ENCODE measurements at regions not wholly inside any gene's neighbourhood (a gene's known extent, or its start where the extent isn't known, plus 50 kb on each side); places are given as distances from the start of the nearest gene placed in this dataset.

GRCh38 chr10:128221117-128221516 is 94.9 kb upstream of the MKI67 start:
- in situ Hi-C loops (cut with MboI; ENCODE audit: low sequenced_read_pairs) = no loop called here

GRCh38 chr10:128221807-128222206 is 95.6 kb upstream of the MKI67 start:
- in situ Hi-C loops (cut with MboI; ENCODE audit: low sequenced_read_pairs) = no loop called here

- in situ Hi-C loops (cut with MboI; ENCODE audit: low sequenced_read_pairs) = no loop called here
Measured at GRCh38 chr10:128222332-128222849, 96.2 kb upstream of the MKI67 start.

- in situ Hi-C loops (cut with MboI; ENCODE audit: low sequenced_read_pairs) = no loop called here
Measured at GRCh38 chr10:128230401-128230800, 104.2 kb upstream of the MKI67 start.

GRCh38 chr10:128233422-128233821 is 107.2 kb upstream of the MKI67 start:
- in situ Hi-C loops (cut with MboI; ENCODE audit: low sequenced_read_pairs) = no loop called here

GRCh38 chr10:128237710-128238109 is 111.5 kb upstream of the MKI67 start:
- in situ Hi-C loops (cut with MboI; ENCODE audit: low sequenced_read_pairs) = no loop called here

- in situ Hi-C loops (cut with MboI; ENCODE audit: low sequenced_read_pairs) = no loop called here
Measured at GRCh38 chr10:128241023-128241422, 114.8 kb upstream of the MKI67 start.

GRCh38 chr10:128242641-128243040 is 116.4 kb upstream of the MKI67 start:
- in situ Hi-C loops (cut with MboI; ENCODE audit: low sequenced_read_pairs) = no loop called here

- in situ Hi-C loops (cut with MboI; ENCODE audit: low sequenced_read_pairs) = no loop called here
Measured at GRCh38 chr10:128245026-128245425, 118.8 kb upstream of the MKI67 start.

- in situ Hi-C loops (cut with MboI; ENCODE audit: low sequenced_read_pairs) = no loop called here
Measured at GRCh38 chr10:128247576-128247975, 121.4 kb upstream of the MKI67 start.

- in situ Hi-C loops (cut with MboI; ENCODE audit: low sequenced_read_pairs) = no loop called here
Measured at GRCh38 chr10:128254476-128254875, 128.3 kb upstream of the MKI67 start.

GRCh38 chr10:128257428-128257827 is 131.2 kb upstream of the MKI67 start:
- in situ Hi-C loops (cut with MboI; ENCODE audit: low sequenced_read_pairs) = no loop called here

GRCh38 chr10:128258421-128258976 is 132.3 kb upstream of the MKI67 start:
- in situ Hi-C loops (cut with MboI; ENCODE audit: low sequenced_read_pairs) = no loop called here

GRCh38 chr10:128263891-128264688 is 137.9 kb upstream of the MKI67 start:
- in situ Hi-C loops (cut with MboI; ENCODE audit: low sequenced_read_pairs) = no loop called here

GRCh38 chr10:128265596-128265995 is 139.4 kb upstream of the MKI67 start:
- in situ Hi-C loops (cut with MboI; ENCODE audit: low sequenced_read_pairs) = no loop called here

- in situ Hi-C loops (cut with MboI; ENCODE audit: low sequenced_read_pairs) = no loop called here
Measured at GRCh38 chr10:128267581-128267980, 141.4 kb upstream of the MKI67 start.

GRCh38 chr10:128268015-128268722 is 141.9 kb upstream of the MKI67 start:
- in situ Hi-C loops (cut with MboI; ENCODE audit: low sequenced_read_pairs) = no loop called here

GRCh38 chr10:128274938-128275337 is 148.7 kb upstream of the MKI67 start:
- in situ Hi-C loops (cut with MboI; ENCODE audit: low sequenced_read_pairs) = no loop called here

- in situ Hi-C loops (cut with MboI; ENCODE audit: low sequenced_read_pairs) = no loop called here
Measured at GRCh38 chr10:128275388-128276177, 149.4 kb upstream of the MKI67 start.

- in situ Hi-C loops (cut with MboI; ENCODE audit: low sequenced_read_pairs) = no loop called here
Measured at GRCh38 chr10:128277267-128277840, 151.1 kb upstream of the MKI67 start.

GRCh38 chr10:128278362-128278761 is 152.1 kb upstream of the MKI67 start:
- in situ Hi-C loops (cut with MboI; ENCODE audit: low sequenced_read_pairs) = no loop called here
